Neural progenitor cell (in vitro differentiated cells): ENCODE measurements at regions not wholly inside any gene's neighbourhood (a gene's known extent, or its start where the extent isn't known, plus 50 kb on each side); places are given as distances from the start of the nearest gene placed in this dataset.

Experiments used
- DNase-seq: peaks from one replicate; pipeline ENCODE4 v3.0.0-alpha.2; 2016; ENCODE audit warnings: low spot score
- H2AFZ ChIP-seq: fragments of 200-600 bp; sonication (generic); replicated peaks from 2 replicates; pipeline ENCODE4 v1.6.1; 2016; ENCODE audit warnings: antibody characterized with exemption
- H3F3A ChIP-seq: fragments of 200-600 bp; sonication (generic); 2 replicates; pipeline ENCODE4 v1.6.1; 2016; ENCODE audit warnings: antibody characterized with exemption, low read depth
- H3K27ac ChIP-seq: fragments of 200-600 bp; sonication (generic); 2 replicates; pipeline ENCODE4 v1.5.1; 2016; ENCODE audit warnings: mild to moderate bottlenecking
- H3K27me3 ChIP-seq: fragments of 200-600 bp; sonication (generic); 2 replicates; pipeline ENCODE4 v1.6.1; 2016; ENCODE audit warnings: mild to moderate bottlenecking, moderate library complexity
- H3K36me3 ChIP-seq: fragments of 200-600 bp; sonication (generic); 2 replicates; pipeline ENCODE4 v1.5.1; 2016
- H3K4me1 ChIP-seq: fragments of 200-600 bp; sonication (generic); 2 replicates; pipeline ENCODE4 v1.6.1; 2016; ENCODE audit warnings: mixed run types
- H3K4me2 ChIP-seq: fragments of 200-600 bp; sonication (generic); 2 replicates; pipeline ENCODE4 v1.6.1; 2016
- H3K4me3 ChIP-seq: fragments of 200-600 bp; sonication (generic); 2 replicates; pipeline ENCODE4 v1.5.1; 2016
- H3K79me2 ChIP-seq: fragments of 200-600 bp; sonication (generic); 2 replicates; pipeline ENCODE4 v1.6.1; 2016; ENCODE audit warnings: low read depth
- H3K9ac ChIP-seq: fragments of 200-600 bp; sonication (generic); 2 replicates; pipeline ENCODE4 v1.6.1; 2016
- H3K9me3 ChIP-seq: fragments of 200-600 bp; sonication (generic); 2 replicates; pipeline ENCODE4 v1.5.1; 2016; ENCODE audit warnings: low read depth
- H4K20me1 ChIP-seq: fragments of 200-600 bp; sonication (generic); 2 replicates; pipeline ENCODE4 v1.6.1; 2016; ENCODE audit warnings: low read depth
- H3K27ac Mint-ChIP-seq: 3 replicates; pipeline ENCODE4 v1.8.0; 2021; ENCODE audit warnings: mixed read lengths
- H3K27me3 Mint-ChIP-seq: 2 replicates; pipeline ENCODE4 v1.8.0; 2022; ENCODE audit warnings: low read depth, mild to moderate bottlenecking, inconsistent platforms, moderate library complexity, mixed read lengths; ENCODE audit not compliant: insufficient read depth
- H3K36me3 Mint-ChIP-seq: 3 replicates; pipeline ENCODE4 v1.8.0; 2021; ENCODE audit warnings: mixed read lengths
- H3K4me1 Mint-ChIP-seq: 3 replicates; pipeline ENCODE4 v1.8.0; 2021; ENCODE audit warnings: mixed read lengths
- H3K4me3 Mint-ChIP-seq: 3 replicates; pipeline ENCODE4 v1.8.0; 2021; ENCODE audit warnings: mild to moderate bottlenecking, moderate library complexity, mixed read lengths
- H3K9me3 Mint-ChIP-seq: 3 replicates; pipeline ENCODE4 v1.8.0; 2020; ENCODE audit warnings: mixed read lengths
- EZH2 ChIP-seq: fragments of 200-600 bp; sonication (generic); IDR thresholded peaks from 2 replicates; pipeline ENCODE4 v1.6.1; 2017; ENCODE audit warnings: antibody characterized with exemption, mild to moderate bottlenecking, moderate library complexity
- EZH2phosphoT487 ChIP-seq: fragments of 200-600 bp; sonication (generic); IDR thresholded peaks from 2 replicates; pipeline ENCODE4 v1.6.1; 2017; ENCODE audit warnings: antibody characterized with exemption
- TF ChIP-seq, protein P1 (sequence below): fragments of 200-600 bp; sonication (generic); IDR thresholded peaks from 2 replicates; pipeline ENCODE4 v1.5.1; 2017; ENCODE audit warnings: antibody characterized with exemption, mild to moderate bottlenecking

DNA sequence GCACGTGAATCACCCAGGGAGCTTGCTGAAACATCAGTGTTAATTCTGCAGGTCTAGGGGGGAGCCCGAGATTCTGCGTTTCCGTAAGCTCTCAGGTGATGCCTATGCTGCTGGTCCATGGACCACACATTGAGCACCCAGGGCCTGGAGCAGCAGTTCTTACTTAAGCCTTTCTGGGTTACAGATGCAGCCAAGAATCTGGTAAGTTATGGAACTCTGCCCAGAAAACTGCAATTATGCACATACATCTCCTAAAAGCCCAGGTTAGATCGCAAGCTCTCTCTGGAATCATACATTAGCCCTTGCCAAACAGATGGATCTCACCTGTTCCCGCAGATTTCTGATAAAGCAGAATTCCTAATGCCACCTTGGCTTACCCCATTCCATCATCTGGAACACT lies 265.9 kb upstream of the SALL1 start:
- Histone ChIP-seq H3K27ac (no peak overlapping the region), H3K4me2 (no peak overlapping the region), H3K79me2 (no peaks in the 10 kb centered on the region), H3K4me3 (no peak overlapping the region), H3K9ac (no peak overlapping the region), H3K4me1 (peaks cover 10% of the 10 kb centered on the region), H2AFZ (no peak overlapping the region), H3K27me3 (no peaks in the 10 kb centered on the region), H3K9me3 (no peaks in the 10 kb centered on the region), H4K20me1 (no peaks in the 10 kb centered on the region), H3K36me3 (no peaks in the 10 kb centered on the region), H3F3A (no peaks in the 10 kb centered on the region)
- H3K36me3 Mint-ChIP-seq, result no peaks in the 10 kb centered on the region
- DNase-seq, result no peak
- H3K4me3 Mint-ChIP-seq, result no peak overlapping the region
- peaks cover 8% of the 10 kb centered on the region for H3K27me3 Mint-ChIP-seq
- TF ChIP-seq EZH2phosphoT487 (no peak), EZH2 (no peak)
- TF ChIP-seq, protein P1, sequence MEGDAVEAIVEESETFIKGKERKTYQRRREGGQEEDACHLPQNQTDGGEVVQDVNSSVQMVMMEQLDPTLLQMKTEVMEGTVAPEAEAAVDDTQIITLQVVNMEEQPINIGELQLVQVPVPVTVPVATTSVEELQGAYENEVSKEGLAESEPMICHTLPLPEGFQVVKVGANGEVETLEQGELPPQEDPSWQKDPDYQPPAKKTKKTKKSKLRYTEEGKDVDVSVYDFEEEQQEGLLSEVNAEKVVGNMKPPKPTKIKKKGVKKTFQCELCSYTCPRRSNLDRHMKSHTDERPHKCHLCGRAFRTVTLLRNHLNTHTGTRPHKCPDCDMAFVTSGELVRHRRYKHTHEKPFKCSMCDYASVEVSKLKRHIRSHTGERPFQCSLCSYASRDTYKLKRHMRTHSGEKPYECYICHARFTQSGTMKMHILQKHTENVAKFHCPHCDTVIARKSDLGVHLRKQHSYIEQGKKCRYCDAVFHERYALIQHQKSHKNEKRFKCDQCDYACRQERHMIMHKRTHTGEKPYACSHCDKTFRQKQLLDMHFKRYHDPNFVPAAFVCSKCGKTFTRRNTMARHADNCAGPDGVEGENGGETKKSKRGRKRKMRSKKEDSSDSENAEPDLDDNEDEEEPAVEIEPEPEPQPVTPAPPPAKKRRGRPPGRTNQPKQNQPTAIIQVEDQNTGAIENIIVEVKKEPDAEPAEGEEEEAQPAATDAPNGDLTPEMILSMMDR, result no peak
- H3K4me1 Mint-ChIP-seq, result peaks cover 5% of the 10 kb centered on the region
- no peak overlapping the region for H3K27ac Mint-ChIP-seq
- H3K9me3 Mint-ChIP-seq, result peaks cover 2% of the 10 kb centered on the region

DNA sequence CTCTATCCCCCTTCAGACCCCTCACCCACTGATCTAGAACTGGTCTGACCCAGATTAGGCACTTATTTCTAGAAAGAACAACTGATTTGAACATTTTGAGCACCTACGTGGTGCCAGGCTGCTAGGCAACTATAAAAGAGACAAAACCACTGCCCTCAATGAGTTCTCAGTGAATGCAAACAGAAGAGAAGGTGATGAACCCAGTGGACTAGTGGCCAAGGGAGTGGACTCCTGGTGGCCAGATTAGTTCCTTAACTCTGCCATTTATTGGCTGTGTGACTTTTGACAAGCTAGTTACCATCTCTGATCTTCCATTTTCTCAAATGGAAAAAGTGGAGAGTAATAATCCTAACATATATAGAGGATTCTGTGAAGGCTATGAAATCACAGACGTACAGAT lies 259.1 kb upstream of the SALL1 start:
- DNase-seq, result no peak

DNA sequence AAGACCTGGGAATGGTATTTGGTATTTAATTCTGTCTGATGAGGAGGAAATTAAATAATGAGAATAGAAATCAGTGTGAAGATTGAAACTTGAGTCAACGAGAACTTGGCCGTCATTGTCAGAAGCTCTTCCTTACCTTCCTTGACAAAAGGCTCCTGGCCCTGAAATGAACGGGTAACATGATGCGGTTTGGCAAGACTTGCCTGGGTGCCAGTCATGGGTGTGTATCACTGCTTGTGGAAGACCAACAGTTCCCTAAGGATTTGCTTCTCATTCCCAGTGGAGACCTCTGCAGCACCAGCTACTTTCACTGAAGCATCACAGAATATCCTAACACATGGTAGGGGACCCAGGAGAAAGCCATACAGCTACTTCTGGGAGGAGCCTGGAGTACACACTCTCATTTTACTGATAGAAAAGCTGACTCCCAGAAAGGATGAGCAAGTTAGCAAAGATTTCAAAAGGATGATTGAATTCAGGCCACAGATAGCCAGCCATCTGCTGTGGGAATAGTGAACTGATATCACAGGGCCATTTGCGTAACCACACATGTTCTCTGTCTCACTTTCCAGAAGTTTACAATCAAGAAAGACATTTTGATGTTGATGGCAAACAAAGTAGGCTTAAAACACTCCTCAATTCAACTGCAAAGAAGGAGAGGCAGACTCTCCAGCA lies 258.1 kb upstream of the SALL1 start:
- H3K27ac ChIP-seq, result no peak overlapping the region
- no peak overlapping the region for H3K4me3 ChIP-seq
- no peak overlapping the region for H2AFZ ChIP-seq
- no peaks in the 10 kb centered on the region for H3K36me3 Mint-ChIP-seq
- no peaks in the 10 kb centered on the region for H3K27me3 ChIP-seq
- no peak for DNase-seq
- TF ChIP-seq, protein P1, result no peak
- H3K27me3 Mint-ChIP-seq, result peaks cover 3% of the 10 kb centered on the region
- no peaks in the 10 kb centered on the region for H3K36me3 ChIP-seq
- H3K4me2 ChIP-seq, result no peak overlapping the region
- H3K4me1 ChIP-seq, result peaks cover 19% of the 10 kb centered on the region
- H3K9me3 Mint-ChIP-seq, result no peaks in the 10 kb centered on the region
- H3F3A ChIP-seq, result no peaks in the 10 kb centered on the region
- no peaks in the 10 kb centered on the region for H4K20me1 ChIP-seq
- no peak overlapping the region for H3K9ac ChIP-seq
- H3K27ac Mint-ChIP-seq, result no peak overlapping the region
- H3K9me3 ChIP-seq, result no peaks in the 10 kb centered on the region
- peaks cover 12% of the 10 kb centered on the region for H3K4me1 Mint-ChIP-seq
- no peak overlapping the region for H3K4me3 Mint-ChIP-seq
- no peaks in the 10 kb centered on the region for H3K79me2 ChIP-seq

More for the DNA sequence above, 259.1 kb upstream of the SALL1 start:
- Histone ChIP-seq H3K4me2 (no peak overlapping the region), H3K9me3 (no peaks in the 10 kb centered on the region), H3K79me2 (no peaks in the 10 kb centered on the region), H3F3A (no peaks in the 10 kb centered on the region), H3K9ac (no peak overlapping the region), H2AFZ (no peak overlapping the region), H3K4me1 (peaks cover 19% of the 10 kb centered on the region), H4K20me1 (no peaks in the 10 kb centered on the region), H3K36me3 (no peaks in the 10 kb centered on the region), H3K27me3 (no peaks in the 10 kb centered on the region), H3K27ac (no peak overlapping the region), H3K4me3 (no peak overlapping the region)
- Mint-ChIP-seq H3K27me3 (peaks cover 3% of the 10 kb centered on the region), H3K9me3 (no peaks in the 10 kb centered on the region), H3K4me3 (no peak overlapping the region), H3K27ac (no peak overlapping the region), H3K4me1 (peaks cover 12% of the 10 kb centered on the region), H3K36me3 (no peaks in the 10 kb centered on the region)
- TF ChIP-seq, protein P1, result no peak
- TF ChIP-seq EZH2phosphoT487 (no peak), EZH2 (no peak)
